GM18951 (cell line): ENCODE measurements at regions not wholly inside any gene's neighbourhood (a gene's known extent, or its start where the extent isn't known, plus 50 kb on each side); places are given as distances from the start of the nearest gene placed in this dataset.

Experiments used
- POLR2A ChIP-seq: IDR thresholded peaks from 4 replicates; pipeline ENCODE4 v1.6.1; 2011; ENCODE audit warnings: mild to moderate bottlenecking; ENCODE audit not compliant: insufficient read length, insufficient read depth; ENCODE audit errors: extremely low read depth
- in situ Hi-C: fragments of 300-500 bp; cut with MboI; formaldehyde crosslinking; loops from one replicate; pipeline ENCODE4 v1.12.0; 2022; ENCODE audit warnings: low sequenced_read_pairs, mixed read lengths, inconsistent platforms; ENCODE audit not compliant: unreplicated experiment

DNA sequence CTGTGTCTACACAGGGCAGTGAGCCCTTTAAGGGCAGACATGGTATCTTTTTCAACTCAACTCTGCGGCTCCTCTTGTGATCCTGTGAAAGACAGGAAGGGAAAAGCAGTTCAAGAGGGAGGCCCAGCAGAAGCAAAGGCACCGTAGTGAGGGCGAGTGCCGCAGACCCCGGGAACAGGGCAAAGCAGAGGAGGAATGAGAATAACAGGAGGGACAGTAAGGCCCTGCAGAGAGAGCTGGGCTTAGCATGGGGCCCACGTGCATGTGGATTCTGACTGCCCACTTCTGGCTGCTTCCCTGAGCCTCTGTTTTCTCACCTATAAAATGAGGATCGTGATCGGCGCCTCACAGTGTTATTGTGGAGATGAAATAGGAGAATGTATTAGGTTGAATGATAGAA is 409.3 kb downstream of the PTPRU start:
- no peak for TF ChIP-seq POLR2A
- in situ Hi-C loops: no loop called here

DNA sequence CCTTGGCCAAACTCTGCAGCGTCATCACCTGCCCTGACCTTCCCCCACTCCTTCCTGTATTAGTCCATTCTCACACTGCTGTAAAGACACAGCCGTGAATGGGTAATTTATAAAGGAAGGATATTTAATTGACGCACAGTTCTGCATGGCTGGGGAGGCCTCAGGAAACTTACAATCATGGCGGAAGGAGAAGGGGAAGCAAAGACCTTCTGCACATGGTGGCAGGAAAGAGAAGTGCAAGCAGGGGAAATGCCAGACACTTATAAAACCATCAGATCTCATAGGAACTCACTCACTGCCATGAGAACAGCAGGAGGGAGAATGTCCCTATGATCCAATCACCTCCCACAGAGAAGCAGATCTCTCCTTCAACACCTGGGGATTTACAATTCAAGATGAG is 408.5 kb downstream of the PTPRU start:
- in situ Hi-C loops: no loop called here
- TF ChIP-seq POLR2A: no peak

DNA sequence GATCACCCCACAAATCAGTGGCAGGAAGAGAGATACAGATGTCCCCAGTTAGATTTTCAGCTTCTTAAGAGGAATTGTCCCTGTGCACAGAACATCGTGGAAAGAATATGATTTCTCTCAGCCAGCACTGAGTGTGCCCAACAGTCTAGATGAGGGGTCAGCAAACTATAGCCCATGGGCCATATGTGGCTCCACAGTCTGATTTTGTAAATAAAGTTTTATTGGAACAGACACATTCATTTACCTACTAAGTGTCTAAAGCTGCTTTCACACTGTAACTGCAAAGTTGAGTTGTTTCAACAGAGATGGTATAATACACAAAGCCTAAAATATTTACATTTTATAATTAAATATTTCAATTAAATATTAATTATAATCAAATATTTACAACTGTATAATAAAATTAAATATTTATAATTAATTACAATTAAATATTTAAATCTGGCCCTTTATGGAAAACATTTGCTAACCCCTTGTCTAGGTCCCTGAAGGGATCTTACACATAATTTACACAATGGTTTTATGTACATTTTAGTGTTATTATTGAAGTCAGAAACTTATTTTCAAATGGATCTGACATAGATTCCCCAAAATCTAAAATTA is 407.6 kb downstream of the PTPRU start:
- in situ Hi-C loops: no loop called here
- no peak for TF ChIP-seq POLR2A

GRCh38 chr1:29643281-29643680 is 407.0 kb downstream of the PTPRU start:
- TF ChIP-seq POLR2A: no peak
- in situ Hi-C loops: no loop called here

DNA sequence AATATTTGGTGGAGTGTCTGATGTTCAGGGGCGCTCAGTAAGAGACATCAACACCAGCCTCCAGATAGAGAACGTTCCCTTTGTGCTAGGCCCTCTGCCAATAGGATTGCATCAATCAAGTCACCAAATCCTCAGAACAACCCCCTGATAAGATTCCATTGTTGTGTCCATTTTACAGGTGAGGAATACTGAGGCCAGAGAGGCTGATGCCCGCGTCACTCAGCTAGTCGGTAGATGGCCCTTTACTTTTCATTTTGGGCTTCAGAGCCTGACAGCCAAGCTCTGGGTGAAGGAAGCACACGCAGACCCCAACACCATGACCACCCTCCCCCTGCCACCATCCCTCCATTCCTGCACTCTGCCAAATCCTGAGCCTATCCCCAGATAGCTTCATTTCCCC is 406.2 kb downstream of the PTPRU start:
- TF ChIP-seq POLR2A: no peak
- in situ Hi-C loops: no loop called here

GRCh38 chr1:29641921-29642320 is 405.6 kb downstream of the PTPRU start:
- in situ Hi-C loops: no loop called here

GRCh38 chr1:29640428-29640785 is 404.1 kb downstream of the PTPRU start:
- in situ Hi-C loops: no loop called here
- no peak for TF ChIP-seq POLR2A

More at GRCh38 chr1:29641921-29642320, 405.6 kb downstream of the PTPRU start:
- TF ChIP-seq POLR2A: no peak

- in situ Hi-C loops: no loop called here
- TF ChIP-seq POLR2A: no peak
Measured at GRCh38 chr1:29639741-29640427, 403.6 kb downstream of the PTPRU start.

DNA sequence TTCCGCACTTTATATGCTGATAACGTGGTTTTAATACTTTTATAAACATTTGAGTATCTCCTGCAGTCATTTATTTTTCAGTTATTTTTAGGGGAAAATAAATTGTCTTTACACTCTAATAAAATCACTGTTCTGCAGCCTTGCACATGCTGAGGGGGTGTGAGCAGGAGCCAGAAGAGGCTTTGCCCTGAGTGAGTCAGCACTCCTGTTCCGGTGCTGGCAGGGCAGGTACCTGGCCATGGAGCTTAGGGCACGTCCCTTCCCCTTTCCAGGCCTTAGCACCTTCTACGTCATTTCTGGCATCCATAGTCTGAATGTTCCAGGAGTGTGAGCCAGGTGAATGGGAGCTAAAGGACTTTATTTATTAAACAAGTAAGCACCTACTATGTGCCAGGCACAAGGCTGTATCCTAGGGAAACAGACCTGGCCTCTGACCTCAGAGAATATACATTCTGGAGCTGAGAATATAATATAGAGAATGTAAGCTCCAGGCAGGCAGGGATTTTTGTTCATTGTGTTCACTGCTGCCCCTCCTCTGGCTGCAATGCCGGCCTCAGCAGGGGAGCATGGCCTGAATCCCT is 402.9 kb downstream of the PTPRU start:
- no peak for TF ChIP-seq POLR2A
- in situ Hi-C loops: no loop called here

DNA sequence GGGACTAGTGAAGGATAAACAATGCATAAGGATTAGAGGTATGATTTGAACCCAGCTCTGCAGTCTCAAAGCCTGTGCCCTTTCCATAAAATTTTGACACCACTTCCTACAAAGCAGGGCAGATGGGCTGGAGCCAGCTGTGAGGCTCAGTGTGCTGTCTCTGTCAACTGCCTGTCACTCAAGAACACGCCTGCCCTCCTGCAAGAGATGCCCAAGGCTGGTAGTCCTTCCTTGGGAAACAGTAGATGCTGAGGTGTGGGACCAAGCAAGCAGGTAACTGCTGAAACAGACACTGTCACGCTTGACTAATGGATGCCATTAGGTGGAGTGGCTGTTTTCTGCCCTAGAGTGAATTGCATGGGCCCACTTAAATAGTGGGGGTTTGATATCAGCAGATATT is 402.0 kb downstream of the PTPRU start:
- in situ Hi-C loops: no loop called here
- no peak for TF ChIP-seq POLR2A

DNA sequence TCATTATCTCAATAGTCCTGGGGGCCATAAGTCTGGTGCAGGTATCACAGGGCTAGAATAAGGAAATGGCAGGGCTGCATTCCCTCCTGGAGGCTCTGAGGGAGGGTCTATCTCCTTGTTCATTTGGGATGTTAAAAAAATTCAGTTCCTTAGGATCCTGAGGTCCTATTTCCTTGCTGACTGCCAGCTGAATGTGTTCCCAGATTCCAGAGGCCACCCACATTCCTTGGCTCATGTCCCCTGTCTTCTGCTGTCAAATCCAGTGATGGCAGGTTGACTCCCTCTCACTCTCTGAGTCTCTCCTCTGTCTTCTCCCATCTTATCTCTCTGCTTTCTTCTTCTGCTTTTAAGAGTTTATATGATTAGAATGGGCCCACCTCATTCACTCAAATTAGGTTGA is 400.6 kb downstream of the PTPRU start:
- no peak for TF ChIP-seq POLR2A
- in situ Hi-C loops: no loop called here

- no peak for TF ChIP-seq POLR2A
- in situ Hi-C loops: no loop called here
Measured at GRCh38 chr1:29635501-29636263, 399.4 kb downstream of the PTPRU start.

- in situ Hi-C loops: no loop called here
- TF ChIP-seq POLR2A: no peak
Measured at GRCh38 chr1:29634746-29635335, 398.5 kb downstream of the PTPRU start.
